ENCODE measurements at regions not wholly inside any gene's neighbourhood (a gene's known extent, or its start where the extent isn't known, plus 50 kb on each side); places are given as distances from the start of the nearest gene placed in this dataset.

GRCh38 chr6:14375930-14376329 is 258.4 kb downstream of the CD83 start:
- no peak for ATAC-seq
- intact Hi-C loops (cut with DNase I), result no loop called here
- peaks cover 0 to 7% (median 0%) of the 10 kb centered on the region in 11 donors for H3K9me3 ChIP-seq

GRCh38 chr6:14379568-14379967 is 262.0 kb downstream of the CD83 start:
- TF ChIP-seq CTCF (IDR thresholded peaks at IDR 0.05), result no peak
- intact Hi-C loops (cut with DNase I), result no loop called here
- Histone ChIP-seq H3K27ac (no peak overlapping the region), H3K36me3 (no peaks in the 10 kb centered on the region), H3K4me1 (peaks cover 0 to 15% (median 0%) of the 10 kb centered on the region in 9 donors), H3K4me3 (no peak overlapping the region), H3K9me3 (peaks cover 0 to 7% (median 0%) of the 10 kb centered on the region in 11 donors), H3K27me3 (no peaks in the 10 kb centered on the region)
- 70 to 80% methylated on average over 3 of the region's 3 CpGs for WGBS, 2 donors
- no peak for ATAC-seq
- DNase-seq, result no peak

More at GRCh38 chr6:14375930-14376329, 258.4 kb downstream of the CD83 start:
- TF ChIP-seq CTCF (IDR thresholded peaks at IDR 0.05), result no peak
- H3K27me3 ChIP-seq, result no peaks in the 10 kb centered on the region
- H3K4me3 ChIP-seq, result no peak overlapping the region
- no peak for DNase-seq
- H3K27ac ChIP-seq, result no peak overlapping the region
- no peaks in the 10 kb centered on the region for H3K36me3 ChIP-seq
- H3K4me1 ChIP-seq, result peaks cover 0 to 10% (median 0%) of the 10 kb centered on the region in 9 donors
- WGBS, 2 donors, result 70 to 91% methylated on average over 1 of the region's 1 CpG

- no peak for TF ChIP-seq CTCF (IDR thresholded peaks at IDR 0.05)
- peaks cover 0 to 15% (median 0%) of the 10 kb centered on the region in 9 donors for H3K4me1 ChIP-seq
- H3K27me3 ChIP-seq, result no peaks in the 10 kb centered on the region
- no peak overlapping the region for H3K4me3 ChIP-seq
- peak in 6 of 8 donors; percentile 34 to 71 (median 49) for ATAC-seq
- no peak for DNase-seq
- whole genome bisulfite sequencing, 2 donors, result 64 to 68% methylated on average over 10 of the region's 10 CpGs
- no peak overlapping the region for H3K27ac ChIP-seq
- H3K9me3 ChIP-seq, result peaks cover 0 to 7% (median 0%) of the 10 kb centered on the region in 11 donors
- H3K36me3 ChIP-seq, result no peaks in the 10 kb centered on the region
- intact Hi-C loops (cut with DNase I), result no loop called here
These were observed 262.7 kb downstream of the CD83 start for GRCh38 chr6:14380086-14380820.

GRCh38 chr6:14380901-14381828 is 263.6 kb downstream of the CD83 start:
- intact Hi-C loops (cut with DNase I), result no loop called here
- H3K27ac ChIP-seq, result no peak overlapping the region
- H3K9me3 ChIP-seq, result peaks cover 0 to 7% (median 0%) of the 10 kb centered on the region in 11 donors
- peaks cover 0 to 15% (median 0%) of the 10 kb centered on the region in 9 donors for H3K4me1 ChIP-seq
- no peak for ATAC-seq
- 60 to 64% methylated on average over 11 of the region's 11 CpGs for WGBS, 2 donors
- TF ChIP-seq CTCF (IDR thresholded peaks at IDR 0.05), result no peak
- DNase-seq, result no peak
- H3K4me3 ChIP-seq, result no peak overlapping the region
- H3K36me3 ChIP-seq, result no peaks in the 10 kb centered on the region
- H3K27me3 ChIP-seq, result no peaks in the 10 kb centered on the region
